K562 (cell line): ENCODE measurements at regions not wholly inside any gene's neighbourhood (a gene's known extent, or its start where the extent isn't known, plus 50 kb on each side); places are given as distances from the start of the nearest gene placed in this dataset.
A peak's percentile ranks its signal among the peaks of the same experiment; 100 is the strongest.

Experiments
- ATAC-seq: fragments of 200-7000 bp; cut with Tn5 transposase; 3 replicates; pipeline ENCODE4 v1.9.1; 2020; ENCODE audit warnings: moderate library complexity
- BruUV-seq: library from RNA; stranded (reverse); fragments of 400-500 nt; replicated peaks from 2 replicates; lab custom pipeline; 2021; lab: Mats Ljungman, UMichigan
- CTCF ChIA-PET: fragments of 300-600 bp; formaldehyde crosslinking; extraction: SDS; loops from one replicate; lab custom pipeline; 2021; ENCODE audit warnings: low intra/inter-chr PET ratio; lab: Yijun Ruan, JAX
- POLR2A ChIA-PET: fragments of 300-600, 350-650 bp; sonication (Branson Sonifier 250); formaldehyde crosslinking; extraction: SDS; loops from one replicate; lab custom pipeline; 2021; ENCODE audit warnings: antibody characterized with exemption, inconsistent platforms; lab: Yijun Ruan, JAX
- DNase-seq, 4 experiments: peaks; one replicate each; pipeline versions ENCODE4 v3.0.0 to v3.0.0-alpha.2; 2011 to 2018; ENCODE audit warnings: low spot score in 3 of 4, mixed read lengths in 3 of 4; ENCODE audit errors: extremely low read depth in 1 of 4
- FAIRE-seq: peaks from 2 replicates; lab custom pipeline; 2011; peaks lifted over from hg19 to GRCh38; lab: Jason Lieb, UNC
- H2AFZ ChIP-seq: 2 replicates; pipeline ENCODE4 v1.6.0; 2011; ENCODE audit warnings: low read depth, low read length, control low read depth, inconsistent platforms
- H3K27ac ChIP-seq: fragments of 200-600 bp; 3 replicates; pipeline ENCODE4 v1.8.0; 2011; ENCODE audit warnings: low read depth, mild to moderate bottlenecking, control low read depth, inconsistent platforms, low read length, moderate library complexity, mixed read lengths; ENCODE audit errors: extremely low read depth
- H3K27me3 ChIP-seq, 2 experiments: fragments of 300-600 bp in 1 of 2; 2 replicates in 1 of 2; 3 replicates in 1 of 2; pipeline versions ENCODE4 v1.6.0 to v1.8.0; 2011; ENCODE audit warnings: inconsistent platforms in 2 of 2, low read length in 2 of 2, mild to moderate bottlenecking in 1 of 2, mixed read lengths in 1 of 2, moderate library complexity in 1 of 2; ENCODE audit not compliant: control insufficient read depth in 2 of 2, insufficient read depth in 2 of 2
- H3K36me3 ChIP-seq: fragments of 300-600 bp; 3 replicates; pipeline ENCODE4 v1.8.0; 2011; ENCODE audit warnings: mild to moderate bottlenecking, low read length, inconsistent platforms; ENCODE audit not compliant: control insufficient read depth, insufficient read depth
- H3K4me1 ChIP-seq, 2 experiments: fragments of 200-600 bp in 1 of 2; replicated peaks in 1 of 2; 2 replicates in 1 of 2; 3 replicates in 1 of 2; pipeline versions ENCODE4 v1.5.1 to v1.8.0; 2011; ENCODE audit warnings: inconsistent platforms in 2 of 2, low read length in 2 of 2, mild to moderate bottlenecking in 1 of 2, mixed read lengths in 1 of 2, moderate library complexity in 1 of 2; ENCODE audit not compliant: control insufficient read depth in 2 of 2, insufficient read depth in 2 of 2
- H3K4me2 ChIP-seq: 2 replicates; pipeline ENCODE4 v1.6.1; 2011; ENCODE audit warnings: low read length, control low read depth, inconsistent platforms, mixed read lengths; ENCODE audit not compliant: insufficient read depth
- H3K4me3 ChIP-seq: fragments of 200-600 bp; sonication (generic), shearing (Covaris generic); 2 replicates; pipeline ENCODE4 v1.5.1; 2016; ENCODE audit warnings: control low read depth, inconsistent platforms
- H3K79me2 ChIP-seq: fragments of 200-600 bp; 3 replicates; pipeline ENCODE4 v1.8.0; 2011; ENCODE audit warnings: low read length, inconsistent platforms; ENCODE audit not compliant: control insufficient read depth, insufficient read depth
- H3K9ac ChIP-seq, 2 experiments: 2 replicates each; pipeline versions ENCODE4 v1.6.0 to v1.6.1; 2011; ENCODE audit warnings: low read depth in 2 of 2, low read length in 2 of 2, control low read depth in 1 of 2, inconsistent platforms in 1 of 2, mild to moderate bottlenecking in 1 of 2, mixed read lengths in 1 of 2; ENCODE audit not compliant: insufficient read depth in 1 of 2
- H3K9me1 ChIP-seq: one replicate; pipeline ENCODE4 v1.6.0; 2011; ENCODE audit warnings: inconsistent platforms, mild to moderate bottlenecking, low read length, moderate library complexity; ENCODE audit not compliant: control insufficient read depth, insufficient read depth
- H3K9me3 ChIP-seq: replicated peaks from 2 replicates; pipeline ENCODE4 v1.5.1; 2011; ENCODE audit warnings: low read depth, low read length, inconsistent platforms; ENCODE audit not compliant: control insufficient read depth, insufficient read depth
- H4K20me1 ChIP-seq: replicated peaks from 2 replicates; pipeline ENCODE4 v1.6.1; 2011; ENCODE audit warnings: low read length, inconsistent platforms, mixed read lengths; ENCODE audit not compliant: control insufficient read depth, insufficient read depth
- ARID1B ChIP-seq: fragments of 450-650 bp; IDR thresholded peaks from 2 replicates; pipeline ENCODE4 v1.6.1; 2016; ENCODE audit warnings: antibody characterized with exemption, mild to moderate bottlenecking, inconsistent platforms
- CBX3 ChIP-seq, 2 experiments: IDR thresholded peaks; 1 replicate in 1 of 2; 2 replicates in 1 of 2; pipeline ENCODE4 v1.6.1; 2012; ENCODE audit warnings: inconsistent platforms in 2 of 2, low read length in 2 of 2, borderline replicate concordance in 1 of 2, control low read depth in 1 of 2
- CEBPB ChIP-seq: fragments of 450-650 bp; IDR thresholded peaks from 2 replicates; pipeline ENCODE4 v1.6.1; 2016; ENCODE audit warnings: missing genetic modification characterization, missing compliant biosample characterization
- FOXM1 ChIP-seq, 2 experiments: fragments of 450-650 bp in 1 of 2; sonication (generic) in 1 of 2; formaldehyde crosslinking in 1 of 2; IDR thresholded peaks; 2 replicates each; pipeline versions ENCODE4 v1.6.1 to v1.9.0; 2017 to 2022; ENCODE audit warnings: low read depth in 2 of 2, mild to moderate bottlenecking in 2 of 2, missing genetic modification reagents in 1 of 2, moderate library complexity in 1 of 2
- HCFC1 ChIP-seq: IDR thresholded peaks from 2 replicates; pipeline ENCODE4 v1.6.1; 2012; ENCODE audit warnings: low read depth, low read length, improper control_type of control experiment
- HLTF ChIP-seq: fragments of 450-650 bp; IDR thresholded peaks from 2 replicates; pipeline ENCODE4 v1.6.1; 2016
- NBN ChIP-seq: fragments of 450-650 bp; IDR thresholded peaks from 2 replicates; pipeline ENCODE4 v1.6.1; 2016; ENCODE audit warnings: low read depth, mild to moderate bottlenecking
- NFYB ChIP-seq: IDR thresholded peaks from 2 replicates; pipeline ENCODE4 v1.6.1; 2011; ENCODE audit warnings: mild to moderate bottlenecking, moderate library complexity; ENCODE audit not compliant: insufficient read length; ENCODE audit errors: extremely low read depth
- PRMT5 ChIP-seq: sonication (generic); formaldehyde crosslinking; IDR thresholded peaks from 2 replicates; pipeline ENCODE4 v1.5.0; 2020; ENCODE audit warnings: missing genetic modification reagents
- RFX1 ChIP-seq: fragments of 450-650 bp; IDR thresholded peaks from 2 replicates; pipeline ENCODE4 v1.6.1; 2016; ENCODE audit warnings: mild to moderate bottlenecking, moderate library complexity
- RREB1 ChIP-seq: fragments of 250-450 bp; sonication (Bioruptor Pico); IDR thresholded peaks from 2 replicates; pipeline ENCODE4 v1.4.0; 2020
- ZNF146 ChIP-seq: IDR thresholded peaks from one replicate; pipeline ENCODE4 v1.6.1; 2018; ENCODE audit warnings: missing compliant biosample characterization; ENCODE audit not compliant: unreplicated experiment
- ZNF561 ChIP-seq: fragments of 450-650 bp; formaldehyde crosslinking; conservative IDR thresholded peaks from 2 replicates; pipeline ENCODE4 v1.4.0; 2020; ENCODE audit warnings: mild to moderate bottlenecking, moderate library complexity
- WGBS: fragments of 100-300 bp; shearing (Covaris generic); methylation state at CpG from one replicate; pipeline ENCODE4 v1.1.6; 2016; ENCODE audit warnings: low coverage, mixed read lengths; ENCODE audit not compliant: insufficient coverage; ENCODE audit errors: missing lambda C conversion rate; 5-methylcytosine and 5-hydroxymethylcytosine counted together
- in situ Hi-C: fragments of 300-500 bp; cut with MboI; formaldehyde crosslinking; loops from 4 replicates; pipeline ENCODE4 v1.15.0; 2018; ENCODE audit warnings: inconsistent platforms, mixed read lengths
- intact Hi-C: fragments of 100-400 bp; cut with micrococcal nuclease; formaldehyde crosslinking; loops from 2 replicates; pipeline ENCODE4 v1.14.2; 2022
- TF ChIP-seq, protein P1 (sequence below): fragments of 450-650 bp; formaldehyde crosslinking; IDR thresholded peaks from 2 replicates; pipeline ENCODE4 v1.4.0; 2020; ENCODE audit warnings: mild to moderate bottlenecking, moderate library complexity
- TF ChIP-seq, protein P2 (sequence below), 2 experiments: fragments of 450-650 bp in 1 of 2; sonication (generic) in 1 of 2; formaldehyde crosslinking in 1 of 2; IDR thresholded peaks in 1 of 2; conservative IDR thresholded peaks in 1 of 2; 2 replicates each; pipeline versions ENCODE4 v1.6.1 to v1.8.1; 2016 to 2023; ENCODE audit warnings: mild to moderate bottlenecking in 2 of 2, moderate library complexity in 2 of 2, inconsistent platforms in 1 of 2, missing genetic modification reagents in 1 of 2

- Histone ChIP-seq H3K27ac (no peak overlapping the region), H2AFZ (peak overlapping the region; percentile 57), H3K79me2 (no peaks in the 10 kb centered on the region), H3K9ac (no peak overlapping the region), H3K36me3 (no peaks in the 10 kb centered on the region), H3K4me2 (no peak overlapping the region), H3K9me1 (no peaks in the 10 kb centered on the region), H3K9me3 (no peaks in the 10 kb centered on the region), H3K27me3 (no peaks in the 10 kb centered on the region), H4K20me1 (no peaks in the 10 kb centered on the region), H3K4me3 (no peak overlapping the region), H3K4me1 (no peaks in the 10 kb centered on the region; a peak in 2 of 5 replicates)
- no TSS peak for BruUV-seq
- WGBS = 36% methylated on average over 6 of the region's 6 CpGs
- DNase-seq = peak in 1 of 4 experiments; percentile 24
- ATAC-seq = peak; percentile 81
- in situ Hi-C loops (no loop called here), intact Hi-C loops (no loop called here)
- no peak for FAIRE-seq
- ChIA-PET CTCF (no interaction called here), POLR2A (no interaction called here)
- TF ChIP-seq ZNF561 (CRISPR knock-in tag) = no peak
- no peak for TF ChIP-seq ARID1B
- TF ChIP-seq, protein P1, sequence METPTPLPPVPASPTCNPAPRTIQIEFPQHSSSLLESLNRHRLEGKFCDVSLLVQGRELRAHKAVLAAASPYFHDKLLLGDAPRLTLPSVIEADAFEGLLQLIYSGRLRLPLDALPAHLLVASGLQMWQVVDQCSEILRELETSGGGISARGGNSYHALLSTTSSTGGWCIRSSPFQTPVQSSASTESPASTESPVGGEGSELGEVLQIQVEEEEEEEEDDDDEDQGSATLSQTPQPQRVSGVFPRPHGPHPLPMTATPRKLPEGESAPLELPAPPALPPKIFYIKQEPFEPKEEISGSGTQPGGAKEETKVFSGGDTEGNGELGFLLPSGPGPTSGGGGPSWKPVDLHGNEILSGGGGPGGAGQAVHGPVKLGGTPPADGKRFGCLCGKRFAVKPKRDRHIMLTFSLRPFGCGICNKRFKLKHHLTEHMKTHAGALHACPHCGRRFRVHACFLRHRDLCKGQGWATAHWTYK (CRISPR knock-in tag) = no peak
- no peak for TF ChIP-seq HLTF
- no peak for TF ChIP-seq RFX1
- no peak for TF ChIP-seq NFYB
- TF ChIP-seq CBX3 (IDR thresholded peaks at IDR 0.05; ENCODE audit: borderline replicate concordance in 1 of 2, low read length in 2 of 2) = no peak
- no peak for TF ChIP-seq FOXM1 (IDR thresholded peaks at IDR 0.05; ENCODE audit: low read depth)
- TF ChIP-seq FOXM1 (CRISPR knock-in tag; IDR thresholded peaks at IDR 0.05; ENCODE audit: low read depth) = no peak
- TF ChIP-seq, protein P2, sequence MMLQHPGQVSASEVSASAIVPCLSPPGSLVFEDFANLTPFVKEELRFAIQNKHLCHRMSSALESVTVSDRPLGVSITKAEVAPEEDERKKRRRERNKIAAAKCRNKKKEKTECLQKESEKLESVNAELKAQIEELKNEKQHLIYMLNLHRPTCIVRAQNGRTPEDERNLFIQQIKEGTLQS (IDR thresholded peaks at IDR 0.05) = peak; percentile 35; the same call in 1 of the 2 replicates
- TF ChIP-seq, protein P2 (CRISPR knock-in tag; conservative IDR thresholded peaks at IDR 0.05) = no peak
- TF ChIP-seq PRMT5 (CRISPR knock-in tag) = no peak
- no peak for TF ChIP-seq ZNF146
- no peak for TF ChIP-seq RREB1 (CRISPR knock-in tag)
- no peak for TF ChIP-seq HCFC1
- no peak for TF ChIP-seq CEBPB (tag)
- TF ChIP-seq NBN = no peak
Observed at GRCh38 chr15:96019114-96019513, 311.4 kb upstream of the NR2F2 start.
